ENCODE measurements at regions not wholly inside any gene's neighbourhood (a gene's known extent, or its start where the extent isn't known, plus 50 kb on each side); places are given as distances from the start of the nearest gene placed in this dataset.

- H3K27me3 ChIP-seq (replicated peaks; ENCODE audit: insufficient read depth, low read depth, low read length, poor library complexity), result peaks cover 21% of the 10 kb centered on the region
- H3K27ac ChIP-seq (ENCODE audit: low read depth, low read length, poor library complexity, severe bottlenecking), result no peak overlapping the region
- no peaks in the 10 kb centered on the region for H3K36me3 ChIP-seq (ENCODE audit: insufficient read depth, low read length, poor library complexity, severe bottlenecking)
- H3K4me3 ChIP-seq (ENCODE audit: low read depth, low read length, poor library complexity, severe bottlenecking), result no peak overlapping the region
- H3K9me3 ChIP-seq (ENCODE audit: low read depth, low read length, poor library complexity, severe bottlenecking), result no peaks in the 10 kb centered on the region
- POLR2A ChIA-PET (ENCODE audit: low non-redundant PET), result no interaction called here
- no peak for DNase-seq (ENCODE audit: low spot score)
- intact Hi-C loops (cut with micrococcal nuclease; ENCODE audit: unreplicated experiment), result no loop called here
- no peaks in the 10 kb centered on the region for H3K4me1 ChIP-seq (ENCODE audit: insufficient read depth, low read length, poor library complexity, severe bottlenecking)
- no TSS peak for BruUV-seq (replicated peaks)
- CTCF ChIA-PET, result no interaction called here
- TF ChIP-seq, protein P1, sequence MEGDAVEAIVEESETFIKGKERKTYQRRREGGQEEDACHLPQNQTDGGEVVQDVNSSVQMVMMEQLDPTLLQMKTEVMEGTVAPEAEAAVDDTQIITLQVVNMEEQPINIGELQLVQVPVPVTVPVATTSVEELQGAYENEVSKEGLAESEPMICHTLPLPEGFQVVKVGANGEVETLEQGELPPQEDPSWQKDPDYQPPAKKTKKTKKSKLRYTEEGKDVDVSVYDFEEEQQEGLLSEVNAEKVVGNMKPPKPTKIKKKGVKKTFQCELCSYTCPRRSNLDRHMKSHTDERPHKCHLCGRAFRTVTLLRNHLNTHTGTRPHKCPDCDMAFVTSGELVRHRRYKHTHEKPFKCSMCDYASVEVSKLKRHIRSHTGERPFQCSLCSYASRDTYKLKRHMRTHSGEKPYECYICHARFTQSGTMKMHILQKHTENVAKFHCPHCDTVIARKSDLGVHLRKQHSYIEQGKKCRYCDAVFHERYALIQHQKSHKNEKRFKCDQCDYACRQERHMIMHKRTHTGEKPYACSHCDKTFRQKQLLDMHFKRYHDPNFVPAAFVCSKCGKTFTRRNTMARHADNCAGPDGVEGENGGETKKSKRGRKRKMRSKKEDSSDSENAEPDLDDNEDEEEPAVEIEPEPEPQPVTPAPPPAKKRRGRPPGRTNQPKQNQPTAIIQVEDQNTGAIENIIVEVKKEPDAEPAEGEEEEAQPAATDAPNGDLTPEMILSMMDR (conservative IDR thresholded peaks at IDR 0.05; ENCODE audit: low read depth, low read length), result no peak
- TF ChIP-seq EZH2 (IDR thresholded peaks at IDR 0.05; ENCODE audit: borderline replicate concordance, low read depth, low read length, poor library complexity, severe bottlenecking), result no peak
Measured at GRCh38 chr3:181561139-181562031, 150.3 kb upstream of the SOX2 start.

DNA sequence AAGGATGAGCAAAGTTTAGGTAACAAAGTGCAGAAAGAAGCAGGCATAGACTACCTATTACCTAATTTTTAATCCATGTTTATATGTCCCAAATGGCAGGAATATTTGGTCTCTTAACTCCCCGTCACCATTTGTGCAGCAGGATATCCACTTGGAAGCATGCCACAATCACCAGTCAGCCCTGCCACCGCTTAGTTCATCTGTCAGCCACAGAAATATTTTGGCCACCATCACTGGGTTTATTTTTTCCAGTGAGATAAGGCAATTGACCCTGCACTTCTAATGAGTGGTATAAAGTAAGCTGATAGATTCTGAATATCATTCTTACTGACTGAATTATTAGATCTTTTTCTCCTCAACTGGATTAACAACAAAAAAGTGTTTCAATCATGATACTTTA is 152.9 kb upstream of the SOX2 start:
- intact Hi-C loops (cut with micrococcal nuclease; ENCODE audit: unreplicated experiment), result no loop called here
- DNase-seq (ENCODE audit: low spot score), result no peak
- H3K27me3 ChIP-seq (replicated peaks; ENCODE audit: insufficient read depth, low read depth, low read length, poor library complexity), result peaks cover 16% of the 10 kb centered on the region
- H3K9me3 ChIP-seq (ENCODE audit: low read depth, low read length, poor library complexity, severe bottlenecking), result no peaks in the 10 kb centered on the region
- no peaks in the 10 kb centered on the region for H3K36me3 ChIP-seq (ENCODE audit: insufficient read depth, low read length, poor library complexity, severe bottlenecking)
- no TSS peak for BruUV-seq (replicated peaks)
- ChIA-PET CTCF (no interaction called here), POLR2A (ENCODE audit: low non-redundant PET) (no interaction called here)
- no peak overlapping the region for H3K27ac ChIP-seq (ENCODE audit: low read depth, low read length, poor library complexity, severe bottlenecking)
- TF ChIP-seq EZH2 (IDR thresholded peaks at IDR 0.05; ENCODE audit: borderline replicate concordance, low read depth, low read length, poor library complexity, severe bottlenecking), result no peak
- TF ChIP-seq, protein P1 (conservative IDR thresholded peaks at IDR 0.05; ENCODE audit: low read depth, low read length), result no peak
- H3K4me3 ChIP-seq (ENCODE audit: low read depth, low read length, poor library complexity, severe bottlenecking), result no peak overlapping the region
- H3K4me1 ChIP-seq (ENCODE audit: insufficient read depth, low read length, poor library complexity, severe bottlenecking), result no peaks in the 10 kb centered on the region

- ChIA-PET CTCF (no interaction called here), POLR2A (ENCODE audit: low non-redundant PET) (no interaction called here)
- intact Hi-C loops (cut with micrococcal nuclease; ENCODE audit: unreplicated experiment), result no loop called here
- Histone ChIP-seq H3K4me3 (ENCODE audit: low read depth, low read length, poor library complexity, severe bottlenecking) (no peak overlapping the region), H3K27me3 (replicated peaks; ENCODE audit: insufficient read depth, low read depth, low read length, poor library complexity) (peaks cover 14% of the 10 kb centered on the region), H3K4me1 (ENCODE audit: insufficient read depth, low read length, poor library complexity, severe bottlenecking) (no peaks in the 10 kb centered on the region), H3K36me3 (ENCODE audit: insufficient read depth, low read length, poor library complexity, severe bottlenecking) (no peaks in the 10 kb centered on the region), H3K9me3 (ENCODE audit: low read depth, low read length, poor library complexity, severe bottlenecking) (no peaks in the 10 kb centered on the region), H3K27ac (ENCODE audit: low read depth, low read length, poor library complexity, severe bottlenecking) (no peak overlapping the region)
- TF ChIP-seq, protein P1 (conservative IDR thresholded peaks at IDR 0.05; ENCODE audit: low read depth, low read length), result no peak
- TF ChIP-seq EZH2 (IDR thresholded peaks at IDR 0.05; ENCODE audit: borderline replicate concordance, low read depth, low read length, poor library complexity, severe bottlenecking), result no peak
- no peak for DNase-seq (ENCODE audit: low spot score)
- no TSS peak for BruUV-seq (replicated peaks)
Measured at GRCh38 chr3:181555681-181556080, 156.0 kb upstream of the SOX2 start.

Data from A673 (cell line).